GM23338 (cell line): ENCODE measurements at regions not wholly inside any gene's neighbourhood (a gene's known extent, or its start where the extent isn't known, plus 50 kb on each side); places are given as distances from the start of the nearest gene placed in this dataset.

ENCODE experiments used
- ATAC-seq: fragments of 200-7000 bp; cut with Tn5 transposase; 3 replicates; pipeline ENCODE4 v1.9.1; 2020
- DNase-seq: peaks from one replicate; pipeline ENCODE4 v3.0.0-alpha.2; 2015; ENCODE audit warnings: low spot score
- H2AFZ ChIP-seq: fragments of 200-600 bp; sonication (generic); 2 replicates; pipeline ENCODE4 v1.8.0; 2016; ENCODE audit warnings: antibody characterized with exemption, mild to moderate bottlenecking, moderate library complexity
- H3F3A ChIP-seq: fragments of 200-600 bp; sonication (generic); replicated peaks from 2 replicates; pipeline ENCODE4 v1.8.0; 2017; ENCODE audit warnings: antibody characterized with exemption, mixed run types, low read depth
- H3K27ac ChIP-seq: fragments of 200-600 bp; sonication (generic); 2 replicates; pipeline ENCODE4 v1.6.1; 2016; ENCODE audit warnings: low read depth
- H3K27me3 ChIP-seq: fragments of 200-600 bp; sonication (generic); 2 replicates; pipeline ENCODE4 v1.8.0; 2016; ENCODE audit warnings: mild to moderate bottlenecking, mixed run types, moderate library complexity; ENCODE audit not compliant: insufficient read depth
- H3K36me3 ChIP-seq: fragments of 200-600 bp; sonication (generic); 2 replicates; pipeline ENCODE4 v1.8.0; 2016; ENCODE audit warnings: mild to moderate bottlenecking; ENCODE audit not compliant: insufficient read depth
- H3K4me1 ChIP-seq: fragments of 200-600 bp; sonication (generic); 2 replicates; pipeline ENCODE4 v1.8.0; 2016; ENCODE audit warnings: mild to moderate bottlenecking, moderate library complexity; ENCODE audit not compliant: insufficient read depth
- H3K4me2 ChIP-seq: fragments of 200-600 bp; sonication (generic); 2 replicates; pipeline ENCODE4 v1.7.1; 2017; ENCODE audit warnings: mixed run types
- H3K4me3 ChIP-seq: fragments of 200-600 bp; sonication (generic); 2 replicates; pipeline ENCODE4 v1.6.1; 2016; ENCODE audit warnings: mixed run types
- H3K79me2 ChIP-seq: fragments of 200-600 bp; sonication (generic); replicated peaks from 2 replicates; pipeline ENCODE4 v1.8.0; 2017; ENCODE audit warnings: mild to moderate bottlenecking; ENCODE audit not compliant: insufficient read depth
- H3K9me2 ChIP-seq: fragments of 200-600 bp; sonication (generic); 2 replicates; pipeline ENCODE4 v1.8.0; 2017; ENCODE audit not compliant: insufficient read depth
- H4K20me1 ChIP-seq: fragments of 200-600 bp; sonication (generic); replicated peaks from 2 replicates; pipeline ENCODE4 v1.8.0; 2017; ENCODE audit warnings: mild to moderate bottlenecking; ENCODE audit not compliant: insufficient read depth
- H3K27ac Mint-ChIP-seq: 2 replicates; pipeline ENCODE4 v1.8.0; 2020; ENCODE audit warnings: inconsistent platforms, mild to moderate bottlenecking, moderate library complexity, mixed read lengths
- H3K27me3 Mint-ChIP-seq: 3 replicates; pipeline ENCODE4 v1.8.0; 2022; ENCODE audit warnings: low read depth, mild to moderate bottlenecking, moderate library complexity, mixed read lengths, inconsistent platforms; ENCODE audit not compliant: insufficient read depth, poor library complexity
- H3K36me3 Mint-ChIP-seq: 3 replicates; pipeline ENCODE4 v1.8.0; 2021; ENCODE audit warnings: low read depth, mild to moderate bottlenecking, inconsistent platforms, moderate library complexity, mixed read lengths
- H3K4me1 Mint-ChIP-seq: 3 replicates; pipeline ENCODE4 v1.8.0; 2020; ENCODE audit warnings: mild to moderate bottlenecking, inconsistent platforms, mixed read lengths
- H3K4me3 Mint-ChIP-seq: 3 replicates; pipeline ENCODE4 v1.8.0; 2021; ENCODE audit warnings: moderate library complexity, mild to moderate bottlenecking, inconsistent platforms, mixed read lengths
- H3K9me3 Mint-ChIP-seq: 3 replicates; pipeline ENCODE4 v1.8.0; 2020; ENCODE audit warnings: moderate library complexity, mild to moderate bottlenecking, inconsistent platforms, mixed read lengths
- CREB1 ChIP-seq: fragments of 250-450 bp; sonication (Bioruptor Pico); IDR thresholded peaks from 2 replicates; pipeline ENCODE4 v1.5.0; 2020; ENCODE audit warnings: low read depth, mild to moderate bottlenecking, moderate library complexity
- EZH2 ChIP-seq: fragments of 200-600 bp; sonication (generic); IDR thresholded peaks from one replicate; pipeline ENCODE4 v1.8.0; 2017; ENCODE audit warnings: antibody characterized with exemption, mild to moderate bottlenecking, low read depth; ENCODE audit not compliant: unreplicated experiment
- EZH2phosphoT487 ChIP-seq: fragments of 200-600 bp; sonication (generic); IDR thresholded peaks from one replicate; pipeline ENCODE4 v1.8.1; 2018; ENCODE audit warnings: antibody characterized with exemption; ENCODE audit not compliant: unreplicated experiment
- JUNB ChIP-seq: IDR thresholded peaks from one replicate; pipeline ENCODE4 v1.6.1; 2016; ENCODE audit warnings: antibody characterized with exemption; ENCODE audit not compliant: unreplicated experiment
- NANOG ChIP-seq: IDR thresholded peaks from 2 replicates; pipeline ENCODE4 v1.6.1; 2016; ENCODE audit warnings: antibody characterized with exemption, borderline replicate concordance
- POLR2AphosphoS5 ChIP-seq: IDR thresholded peaks from 2 replicates; pipeline ENCODE4 v1.6.1; 2016; ENCODE audit warnings: antibody characterized with exemption, low read depth
- STAT1 ChIP-seq: IDR thresholded peaks from one replicate; pipeline ENCODE4 v1.6.1; 2016; ENCODE audit warnings: antibody characterized with exemption; ENCODE audit not compliant: unreplicated experiment
- ZNF114 ChIP-seq: fragments of 250-450 bp; sonication (Bioruptor Pico); IDR thresholded peaks from 2 replicates; pipeline ENCODE4 v1.5.0; 2020; ENCODE audit warnings: mild to moderate bottlenecking, moderate library complexity
- ZNF331 ChIP-seq: fragments of 250-450 bp; sonication (Bioruptor Pico); IDR thresholded peaks from 2 replicates; pipeline ENCODE4 v1.5.0; 2020; ENCODE audit warnings: low read depth, mild to moderate bottlenecking, moderate library complexity
- TF ChIP-seq, protein P1 (sequence below): IDR thresholded peaks from one replicate; pipeline ENCODE4 v1.6.1; 2018; ENCODE audit warnings: antibody characterized with exemption; ENCODE audit not compliant: unreplicated experiment
- TF ChIP-seq, protein P2 (sequence below), 2 experiments: fragments of 200-600 bp in 1 of 2; sonication (generic) in 1 of 2; conservative IDR thresholded peaks; 2 replicates each; pipeline versions ENCODE4 v1.5.1 to v1.6.1; 2016 to 2017; ENCODE audit warnings: antibody characterized with exemption in 2 of 2, low read depth in 2 of 2, mild to moderate bottlenecking in 2 of 2, moderate library complexity in 1 of 2
- TF ChIP-seq, protein P3 (sequence below): IDR thresholded peaks from 2 replicates; pipeline ENCODE4 v1.6.1; 2016; ENCODE audit warnings: antibody characterized with exemption

DNA sequence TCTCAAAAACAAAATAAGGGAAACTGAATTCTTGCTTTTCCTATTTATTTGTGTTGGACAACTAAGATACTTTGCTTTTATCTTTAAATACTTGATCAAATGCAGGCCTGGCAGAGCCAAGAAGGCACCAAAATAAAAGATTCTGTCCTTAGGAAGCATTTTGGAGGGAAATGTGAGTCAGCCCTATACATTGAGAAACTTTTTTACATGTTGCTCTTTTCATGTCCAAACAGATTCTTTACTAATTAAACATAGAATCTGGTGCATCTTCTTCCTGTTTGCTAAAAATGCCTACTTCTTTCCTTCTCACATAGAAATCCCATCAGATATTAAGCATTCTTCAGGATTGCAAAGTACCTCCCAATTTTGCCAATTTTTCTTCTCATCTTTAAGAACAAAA lies 1160.4 kb downstream of the EFNA5 start (continued):
- TF ChIP-seq, protein P1, sequence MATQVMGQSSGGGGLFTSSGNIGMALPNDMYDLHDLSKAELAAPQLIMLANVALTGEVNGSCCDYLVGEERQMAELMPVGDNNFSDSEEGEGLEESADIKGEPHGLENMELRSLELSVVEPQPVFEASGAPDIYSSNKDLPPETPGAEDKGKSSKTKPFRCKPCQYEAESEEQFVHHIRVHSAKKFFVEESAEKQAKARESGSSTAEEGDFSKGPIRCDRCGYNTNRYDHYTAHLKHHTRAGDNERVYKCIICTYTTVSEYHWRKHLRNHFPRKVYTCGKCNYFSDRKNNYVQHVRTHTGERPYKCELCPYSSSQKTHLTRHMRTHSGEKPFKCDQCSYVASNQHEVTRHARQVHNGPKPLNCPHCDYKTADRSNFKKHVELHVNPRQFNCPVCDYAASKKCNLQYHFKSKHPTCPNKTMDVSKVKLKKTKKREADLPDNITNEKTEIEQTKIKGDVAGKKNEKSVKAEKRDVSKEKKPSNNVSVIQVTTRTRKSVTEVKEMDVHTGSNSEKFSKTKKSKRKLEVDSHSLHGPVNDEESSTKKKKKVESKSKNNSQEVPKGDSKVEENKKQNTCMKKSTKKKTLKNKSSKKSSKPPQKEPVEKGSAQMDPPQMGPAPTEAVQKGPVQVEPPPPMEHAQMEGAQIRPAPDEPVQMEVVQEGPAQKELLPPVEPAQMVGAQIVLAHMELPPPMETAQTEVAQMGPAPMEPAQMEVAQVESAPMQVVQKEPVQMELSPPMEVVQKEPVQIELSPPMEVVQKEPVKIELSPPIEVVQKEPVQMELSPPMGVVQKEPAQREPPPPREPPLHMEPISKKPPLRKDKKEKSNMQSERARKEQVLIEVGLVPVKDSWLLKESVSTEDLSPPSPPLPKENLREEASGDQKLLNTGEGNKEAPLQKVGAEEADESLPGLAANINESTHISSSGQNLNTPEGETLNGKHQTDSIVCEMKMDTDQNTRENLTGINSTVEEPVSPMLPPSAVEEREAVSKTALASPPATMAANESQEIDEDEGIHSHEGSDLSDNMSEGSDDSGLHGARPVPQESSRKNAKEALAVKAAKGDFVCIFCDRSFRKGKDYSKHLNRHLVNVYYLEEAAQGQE, result no peak

DNA sequence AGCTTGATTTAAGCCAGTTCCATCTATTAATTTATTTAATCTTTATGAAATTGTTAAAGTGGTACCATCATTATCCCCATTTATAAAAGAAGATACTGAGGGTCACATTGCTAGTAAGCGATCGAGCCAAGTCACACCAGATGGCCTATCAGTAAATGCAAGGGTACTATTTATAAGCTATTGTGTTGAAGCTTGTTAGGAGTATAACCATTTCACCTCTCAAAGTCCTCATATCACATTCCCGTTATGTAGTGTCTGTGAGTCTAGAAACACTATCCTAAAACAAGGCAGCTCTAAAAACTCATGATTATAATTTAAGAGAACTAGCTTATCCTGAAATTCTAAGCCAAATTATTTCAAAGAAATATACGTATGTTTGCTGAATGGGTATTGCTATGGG lies 1161.8 kb downstream of the EFNA5 start:
- H3K27me3 ChIP-seq, result no peaks in the 10 kb centered on the region
- DNase-seq (no peak), ATAC-seq (no peak)
- no peaks in the 10 kb centered on the region for H3K4me1 Mint-ChIP-seq
- H3K27ac Mint-ChIP-seq, result no peak overlapping the region
- H4K20me1 ChIP-seq, result no peaks in the 10 kb centered on the region
- no peaks in the 10 kb centered on the region for H3K9me2 ChIP-seq
- no peak overlapping the region for H3K4me3 ChIP-seq
- H3K36me3 Mint-ChIP-seq, result peaks cover 3% of the 10 kb centered on the region; the same call in 1 of the 3 replicates
- no peak overlapping the region for H3K27ac ChIP-seq
- H3K4me3 Mint-ChIP-seq, result no peak overlapping the region
- no peaks in the 10 kb centered on the region for H3F3A ChIP-seq
- no peaks in the 10 kb centered on the region for H3K27me3 Mint-ChIP-seq
- no peaks in the 10 kb centered on the region for H3K4me1 ChIP-seq
- no peak overlapping the region for H2AFZ ChIP-seq
- H3K4me2 ChIP-seq, result no peak overlapping the region
- no peaks in the 10 kb centered on the region for H3K36me3 ChIP-seq
- no peaks in the 10 kb centered on the region for H3K79me2 ChIP-seq
- no peaks in the 10 kb centered on the region for H3K9me3 Mint-ChIP-seq
- TF ChIP-seq STAT1, result no peak
- TF ChIP-seq, protein P2, sequence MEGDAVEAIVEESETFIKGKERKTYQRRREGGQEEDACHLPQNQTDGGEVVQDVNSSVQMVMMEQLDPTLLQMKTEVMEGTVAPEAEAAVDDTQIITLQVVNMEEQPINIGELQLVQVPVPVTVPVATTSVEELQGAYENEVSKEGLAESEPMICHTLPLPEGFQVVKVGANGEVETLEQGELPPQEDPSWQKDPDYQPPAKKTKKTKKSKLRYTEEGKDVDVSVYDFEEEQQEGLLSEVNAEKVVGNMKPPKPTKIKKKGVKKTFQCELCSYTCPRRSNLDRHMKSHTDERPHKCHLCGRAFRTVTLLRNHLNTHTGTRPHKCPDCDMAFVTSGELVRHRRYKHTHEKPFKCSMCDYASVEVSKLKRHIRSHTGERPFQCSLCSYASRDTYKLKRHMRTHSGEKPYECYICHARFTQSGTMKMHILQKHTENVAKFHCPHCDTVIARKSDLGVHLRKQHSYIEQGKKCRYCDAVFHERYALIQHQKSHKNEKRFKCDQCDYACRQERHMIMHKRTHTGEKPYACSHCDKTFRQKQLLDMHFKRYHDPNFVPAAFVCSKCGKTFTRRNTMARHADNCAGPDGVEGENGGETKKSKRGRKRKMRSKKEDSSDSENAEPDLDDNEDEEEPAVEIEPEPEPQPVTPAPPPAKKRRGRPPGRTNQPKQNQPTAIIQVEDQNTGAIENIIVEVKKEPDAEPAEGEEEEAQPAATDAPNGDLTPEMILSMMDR (conservative IDR thresholded peaks at IDR 0.05; ENCODE audit: low read depth in 2 of 2), result no peak
- TF ChIP-seq NANOG, result no peak
- TF ChIP-seq, protein P3, sequence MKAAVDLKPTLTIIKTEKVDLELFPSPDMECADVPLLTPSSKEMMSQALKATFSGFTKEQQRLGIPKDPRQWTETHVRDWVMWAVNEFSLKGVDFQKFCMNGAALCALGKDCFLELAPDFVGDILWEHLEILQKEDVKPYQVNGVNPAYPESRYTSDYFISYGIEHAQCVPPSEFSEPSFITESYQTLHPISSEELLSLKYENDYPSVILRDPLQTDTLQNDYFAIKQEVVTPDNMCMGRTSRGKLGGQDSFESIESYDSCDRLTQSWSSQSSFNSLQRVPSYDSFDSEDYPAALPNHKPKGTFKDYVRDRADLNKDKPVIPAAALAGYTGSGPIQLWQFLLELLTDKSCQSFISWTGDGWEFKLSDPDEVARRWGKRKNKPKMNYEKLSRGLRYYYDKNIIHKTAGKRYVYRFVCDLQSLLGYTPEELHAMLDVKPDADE, result no peak
- TF ChIP-seq ZNF331 (CRISPR knock-in tag), result no peak
- TF ChIP-seq, protein P1, result no peak
- TF ChIP-seq CREB1 (CRISPR knock-in tag), result no peak
- no peak for TF ChIP-seq EZH2
- TF ChIP-seq EZH2phosphoT487, result no peak
- TF ChIP-seq JUNB, result no peak
- no peak for TF ChIP-seq ZNF114
- TF ChIP-seq POLR2AphosphoS5, result no peak
